Right renal pelvis (tissue), 4 donors: ENCODE measurements at regions not wholly inside any gene's neighbourhood (a gene's known extent, or its start where the extent isn't known, plus 50 kb on each side); places are given as distances from the start of the nearest gene placed in this dataset.

Source experiments
- DNase-seq, 4 donors: peaks; one replicate each; pipeline ENCODE4 v3.0.0-alpha.2; 2013; ENCODE audit warnings: low read depth in 4 of 4, low spot score in 3 of 4, missing footprints in 1 of 4

- no peak for DNase-seq
Measured at GRCh38 chr5:91730026-91730425, 346.9 kb upstream of the ARRDC3 start.

DNA sequence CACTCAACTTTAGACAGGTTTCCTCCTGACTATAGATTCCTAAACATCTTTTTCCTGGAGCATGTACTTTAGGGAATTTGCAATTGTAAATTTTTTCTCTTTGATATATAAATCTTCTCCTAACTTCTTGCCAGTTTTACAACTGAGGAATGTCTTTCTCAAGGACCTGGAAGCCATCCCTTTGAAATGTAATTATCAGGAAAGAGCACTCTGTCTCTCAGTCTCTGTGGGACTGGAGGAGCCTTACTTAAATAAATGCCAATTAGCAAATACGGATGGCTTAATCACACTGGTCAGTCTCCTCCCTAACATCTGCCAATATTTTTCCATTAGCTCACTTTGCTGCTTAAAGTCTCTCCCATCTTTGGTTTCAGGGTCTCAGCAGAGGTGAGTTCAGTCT is 344.3 kb upstream of the ARRDC3 start:
- DNase-seq = no peak

- no peak for DNase-seq
Measured at GRCh38 chr5:91722736-91723467, 339.8 kb upstream of the ARRDC3 start.

- no peak for DNase-seq
Measured at GRCh38 chr5:91712718-91713117, 329.6 kb upstream of the ARRDC3 start.

GRCh38 chr5:91707521-91707841 is 324.4 kb upstream of the ARRDC3 start:
- DNase-seq = no peak

- DNase-seq = no peak
Measured at GRCh38 chr5:91706785-91707520, 323.8 kb upstream of the ARRDC3 start.

GRCh38 chr5:91703128-91703527 is 320.0 kb upstream of the ARRDC3 start:
- DNase-seq = no peak

DNA sequence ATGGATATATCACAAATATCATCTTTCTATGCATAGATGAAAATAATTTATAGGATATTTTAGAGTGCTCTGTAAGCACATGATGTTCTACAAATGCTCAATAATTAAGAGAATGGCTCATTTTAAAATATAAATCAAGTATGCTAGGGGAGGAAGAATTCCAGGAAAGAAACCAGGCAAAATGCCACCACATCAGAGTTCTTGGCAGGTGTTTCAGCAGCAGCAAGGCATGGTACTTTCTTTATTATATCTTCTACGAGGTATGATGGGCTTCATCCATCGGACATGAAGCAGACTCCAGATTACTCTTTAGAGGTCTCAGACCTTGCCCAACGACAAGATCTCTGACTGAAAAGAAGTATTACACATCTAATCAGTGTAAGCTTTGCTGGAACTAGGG is 316.3 kb upstream of the ARRDC3 start:
- DNase-seq = no peak

DNA sequence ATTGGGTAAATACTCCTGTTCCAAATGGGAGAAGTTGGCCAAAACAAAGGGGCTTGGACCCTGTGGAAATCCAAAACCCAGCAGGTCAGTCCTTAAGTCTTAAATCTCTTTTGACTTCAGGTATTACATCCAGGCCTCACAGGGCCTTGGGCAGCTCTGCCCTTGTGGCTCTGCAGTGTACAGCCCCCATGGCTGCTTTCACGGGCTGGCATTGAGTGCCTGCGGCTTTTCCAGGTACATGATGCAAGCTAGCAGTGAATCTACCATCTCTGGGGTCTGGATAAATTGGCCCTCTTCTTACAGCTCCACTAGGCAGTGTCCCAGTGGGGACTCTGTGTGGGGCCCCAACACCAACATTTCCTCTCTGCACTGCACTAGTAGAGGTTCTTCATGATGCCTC is 308.5 kb upstream of the ARRDC3 start:
- no peak for DNase-seq

DNA sequence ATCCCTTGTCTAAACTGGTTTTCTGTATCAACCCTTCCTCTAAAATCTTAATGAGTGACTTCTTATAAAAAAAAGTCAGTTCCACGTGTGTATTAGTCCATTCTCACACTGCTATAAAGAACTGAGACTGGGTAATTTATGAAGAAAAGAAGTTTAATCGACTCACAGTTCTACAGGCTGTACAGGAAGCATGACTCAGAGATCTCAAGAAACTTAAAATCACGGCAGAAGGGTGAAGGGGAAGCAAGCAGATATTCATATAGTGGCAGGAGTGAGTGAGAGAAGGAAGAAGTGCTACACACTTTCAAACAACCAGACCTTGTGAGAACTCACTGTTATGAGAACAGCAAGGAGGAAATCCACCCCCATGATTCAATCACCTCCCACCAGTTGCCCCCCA is 307.8 kb upstream of the ARRDC3 start:
- no peak for DNase-seq

- no peak for DNase-seq
Measured at GRCh38 chr5:91687430-91687829, 304.3 kb upstream of the ARRDC3 start.

- DNase-seq = no peak
Measured at GRCh38 chr5:91684625-91685024, 301.5 kb upstream of the ARRDC3 start.

GRCh38 chr5:91670563-91670962 is 287.4 kb upstream of the ARRDC3 start:
- DNase-seq = no peak

- no peak for DNase-seq
Measured at GRCh38 chr5:91670122-91670521, 287.0 kb upstream of the ARRDC3 start.

- DNase-seq = no peak
Measured at GRCh38 chr5:91668261-91668660, 285.1 kb upstream of the ARRDC3 start.

GRCh38 chr5:91652678-91653077 is 269.6 kb upstream of the ARRDC3 start:
- no peak for DNase-seq

- no peak for DNase-seq
Measured at GRCh38 chr5:91651704-91652103, 268.6 kb upstream of the ARRDC3 start.

DNA sequence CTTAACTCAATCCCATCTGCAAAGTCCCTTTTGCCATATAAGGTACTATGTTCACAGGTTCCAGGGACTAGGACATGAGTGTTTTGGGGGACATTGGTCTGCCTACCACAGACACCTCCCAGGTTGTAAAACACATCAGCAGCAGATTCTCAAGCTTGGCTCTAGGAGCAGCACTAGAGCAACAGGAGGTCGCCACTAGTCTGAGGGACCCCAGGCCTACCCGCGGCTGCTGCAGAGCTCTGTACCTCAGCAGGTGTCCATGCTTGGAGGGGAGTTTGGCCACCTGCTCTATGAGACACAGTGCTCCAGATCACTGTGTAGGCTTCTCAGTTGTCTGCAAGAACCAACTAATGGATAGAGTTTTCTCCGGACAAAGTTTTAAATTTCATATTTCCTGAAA is 262.2 kb upstream of the ARRDC3 start:
- no peak for DNase-seq

DNA sequence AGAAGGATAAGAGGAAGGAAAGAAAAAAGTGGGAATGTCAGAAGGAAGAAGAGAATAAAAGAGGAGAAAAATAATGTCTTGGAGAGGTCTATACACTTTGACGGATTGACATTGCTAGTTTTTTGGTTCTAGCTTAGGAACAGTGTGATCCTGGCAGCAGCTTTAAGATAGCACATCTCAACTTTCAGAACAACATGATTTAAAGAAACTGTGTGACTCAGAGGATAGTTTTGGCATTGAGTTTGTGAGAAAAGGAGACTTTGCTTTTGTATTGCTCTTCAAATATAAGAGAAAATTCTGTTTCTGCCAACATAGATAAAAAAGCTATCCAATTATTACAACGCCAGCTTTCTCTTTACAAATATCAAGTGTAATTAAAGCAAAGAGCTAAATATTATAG is 260.7 kb upstream of the ARRDC3 start:
- DNase-seq = no peak

DNA sequence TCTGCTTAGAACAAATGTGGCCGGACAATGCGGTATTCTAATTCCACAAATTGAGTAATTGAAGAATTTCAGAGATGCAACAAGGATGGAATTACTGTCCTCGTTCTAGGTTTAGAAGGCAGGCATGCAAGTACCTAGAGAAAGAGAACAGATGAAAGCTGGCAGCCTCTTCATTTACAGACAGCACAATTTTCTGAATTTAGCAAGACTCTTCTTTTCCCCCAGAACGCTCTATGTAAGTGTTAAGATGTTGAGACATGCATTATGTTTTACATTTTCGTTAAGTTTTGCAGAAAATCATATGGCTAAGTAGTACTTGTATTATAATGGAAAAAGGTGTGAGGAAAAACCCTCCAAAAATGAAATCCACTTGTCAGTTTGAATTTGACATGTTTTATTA is 259.5 kb upstream of the ARRDC3 start:
- DNase-seq = no peak

DNA sequence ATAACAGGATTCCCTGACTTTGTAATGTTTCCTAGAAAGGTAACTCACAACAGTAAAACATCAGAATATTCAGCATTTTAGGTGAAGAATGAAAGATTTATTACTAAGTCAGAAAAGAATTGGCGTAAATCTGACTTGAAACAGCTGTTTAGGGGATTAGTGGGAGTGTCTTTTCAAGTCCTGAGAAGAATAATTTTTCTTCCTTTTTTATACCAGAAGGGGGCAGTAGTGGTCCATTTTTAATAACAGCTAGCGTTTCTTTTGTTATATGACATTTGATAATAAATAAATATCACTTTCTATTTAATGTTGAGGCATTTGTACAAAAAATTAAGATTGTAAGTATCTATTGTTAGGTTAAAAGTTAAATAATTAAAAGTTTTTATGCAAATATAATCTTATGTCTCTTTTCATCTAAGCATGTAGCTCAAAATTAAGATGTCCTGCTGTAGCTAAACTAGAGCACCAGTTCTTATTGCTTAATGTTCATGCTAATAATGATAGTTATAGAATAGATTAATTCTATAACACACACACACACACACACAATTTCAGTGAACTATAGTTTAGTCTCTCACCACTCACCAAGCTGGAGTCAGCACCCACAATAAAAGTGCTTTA is 258.7 kb upstream of the ARRDC3 start:
- peak; percentile 35 to 48 (median 45) for DNase-seq

GRCh38 chr5:91639744-91640143 is 256.6 kb upstream of the ARRDC3 start:
- DNase-seq = no peak
